Body of pancreas (tissue), 4 donors: ENCODE measurements at regions not wholly inside any gene's neighbourhood (a gene's known extent, or its start where the extent isn't known, plus 50 kb on each side); places are given as distances from the start of the nearest gene placed in this dataset.
"Not testable (repeated sequence)": the region's sequence is repeated elsewhere in the genome, so short reads cannot be mapped to it uniquely, and the experiment has no call there.

Source experiments
- ATAC-seq: fragments of 150-250 bp; one replicate; pipeline ENCODE4 v1.9.1; 2016
- DNase-seq, 4 donors: peaks; one replicate each; pipeline ENCODE4 v3.0.0-alpha.2; 2019
- H3K27ac ChIP-seq, 4 donors: fragments of 200-600 bp; sonication (generic); 1 replicate in 3 of 4; 2 replicates in 1 of 4; pipeline versions ENCODE4 v1.5.1 to v1.6.1; 2016 to 2019; ENCODE audit warnings: mild to moderate bottlenecking in 1 of 4, mixed read lengths in 1 of 4, moderate library complexity in 1 of 4
- H3K27me3 ChIP-seq, 2 donors: fragments of 200-600 bp; sonication (generic); one replicate each; pipeline ENCODE4 v1.6.0; 2016; ENCODE audit warnings: mild to moderate bottlenecking in 1 of 2
- H3K36me3 ChIP-seq, 2 donors: fragments of 200-600 bp; sonication (generic); replicated peaks in 1 of 2; 2 replicates each; pipeline ENCODE4 v1.5.1; 2016; ENCODE audit warnings: low read depth in 2 of 2; ENCODE audit not compliant: insufficient read depth in 1 of 2
- H3K4me1 ChIP-seq: fragments of 200-600 bp; sonication (generic); one replicate; pipeline ENCODE4 v1.6.0; 2016
- H3K4me3 ChIP-seq, 2 donors: fragments of 200-600 bp; sonication (generic); 1 replicate in 1 of 2; 2 replicates in 1 of 2; pipeline ENCODE4 v1.5.1; 2016 to 2019
- H3K9me3 ChIP-seq, 3 donors: fragments of 200-600 bp; sonication (generic); 1 replicate in 2 of 3; 2 replicates in 1 of 3; pipeline ENCODE4 v1.5.1; 2016
- POLR2A ChIP-seq, 3 donors: fragments of 450-650 bp; IDR thresholded peaks; one replicate each; pipeline ENCODE4 v1.6.1; 2016; ENCODE audit warnings: antibody characterized with exemption in 3 of 3, mild to moderate bottlenecking in 2 of 3
- WGBS, 2 donors: methylation state at CpG; one replicate each; pipeline ENCODE4 v1.1.5; 2017; 5-methylcytosine and 5-hydroxymethylcytosine counted together
- intact Hi-C: fragments of 100-400 bp; cut with DNase I; formaldehyde crosslinking; loops from one replicate; pipeline ENCODE4 v1.15.1; 2023
- TF ChIP-seq, protein P1 (sequence below), 7 experiments: fragments of 450-650 bp in 4 of 7; fragments of 200-600 bp in 3 of 7; sonication (generic) in 3 of 7; IDR thresholded peaks; one replicate each; pipeline ENCODE4 v1.5.1; 2016 to 2019; ENCODE audit warnings: antibody characterized with exemption in 7 of 7

DNA sequence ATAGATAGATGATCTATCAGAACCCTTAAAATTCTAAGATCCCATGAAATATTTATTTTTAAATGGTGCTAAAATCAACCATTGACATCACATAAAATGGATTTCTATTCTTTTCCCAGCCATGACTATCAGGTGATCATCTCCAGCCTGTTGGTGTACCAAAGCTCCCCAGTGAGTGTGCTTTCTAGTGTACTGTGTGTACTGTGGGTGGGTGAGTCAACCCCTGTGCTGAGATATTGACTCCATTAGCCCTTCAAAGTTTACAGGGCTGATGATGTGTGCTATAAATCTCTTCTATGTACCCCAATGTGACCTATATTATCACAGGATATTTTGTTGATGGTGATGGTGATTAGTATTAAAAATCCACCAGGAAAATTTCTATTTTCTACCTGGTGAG is 344.6 kb downstream of the MMUT start:
- ATAC-seq (no peak), DNase-seq (no peak)
- H3K36me3 ChIP-seq = no peaks in the 10 kb centered on the region

GRCh38 chr6:49110916-49111315 is 352.1 kb downstream of the MMUT start:
- H3K4me1 ChIP-seq = no peaks in the 10 kb centered on the region
- H3K36me3 ChIP-seq = no peaks in the 10 kb centered on the region
- H3K4me3 ChIP-seq = no peak overlapping the region
- 81 to 91% methylated on average over 2 of the region's 2 CpGs for WGBS, 2 donors
- no peaks in the 10 kb centered on the region for H3K9me3 ChIP-seq
- no peak overlapping the region for H3K27ac ChIP-seq
- ATAC-seq (no peak), DNase-seq (no peak)
- H3K27me3 ChIP-seq = no peaks in the 10 kb centered on the region
- TF ChIP-seq, protein P1, sequence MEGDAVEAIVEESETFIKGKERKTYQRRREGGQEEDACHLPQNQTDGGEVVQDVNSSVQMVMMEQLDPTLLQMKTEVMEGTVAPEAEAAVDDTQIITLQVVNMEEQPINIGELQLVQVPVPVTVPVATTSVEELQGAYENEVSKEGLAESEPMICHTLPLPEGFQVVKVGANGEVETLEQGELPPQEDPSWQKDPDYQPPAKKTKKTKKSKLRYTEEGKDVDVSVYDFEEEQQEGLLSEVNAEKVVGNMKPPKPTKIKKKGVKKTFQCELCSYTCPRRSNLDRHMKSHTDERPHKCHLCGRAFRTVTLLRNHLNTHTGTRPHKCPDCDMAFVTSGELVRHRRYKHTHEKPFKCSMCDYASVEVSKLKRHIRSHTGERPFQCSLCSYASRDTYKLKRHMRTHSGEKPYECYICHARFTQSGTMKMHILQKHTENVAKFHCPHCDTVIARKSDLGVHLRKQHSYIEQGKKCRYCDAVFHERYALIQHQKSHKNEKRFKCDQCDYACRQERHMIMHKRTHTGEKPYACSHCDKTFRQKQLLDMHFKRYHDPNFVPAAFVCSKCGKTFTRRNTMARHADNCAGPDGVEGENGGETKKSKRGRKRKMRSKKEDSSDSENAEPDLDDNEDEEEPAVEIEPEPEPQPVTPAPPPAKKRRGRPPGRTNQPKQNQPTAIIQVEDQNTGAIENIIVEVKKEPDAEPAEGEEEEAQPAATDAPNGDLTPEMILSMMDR (IDR thresholded peaks at IDR 0.05) = no peak
- TF ChIP-seq POLR2A (IDR thresholded peaks at IDR 0.05) = no peak
- intact Hi-C loops = no loop called here

More for the DNA sequence above, 344.6 kb downstream of the MMUT start:
- TF ChIP-seq, protein P1 (IDR thresholded peaks at IDR 0.05) = no peak
- TF ChIP-seq POLR2A (IDR thresholded peaks at IDR 0.05) = no peak
- intact Hi-C loops = no loop called here
- H3K9me3 ChIP-seq = no peaks in the 10 kb centered on the region
- H3K27ac ChIP-seq = no peak overlapping the region
- no peaks in the 10 kb centered on the region for H3K27me3 ChIP-seq
- no peaks in the 10 kb centered on the region for H3K4me1 ChIP-seq
- no peak overlapping the region for H3K4me3 ChIP-seq

- H3K27ac ChIP-seq, DNase-seq, H3K4me3 ChIP-seq, ATAC-seq, H3K4me1 ChIP-seq, H3K9me3 ChIP-seq, H3K36me3 ChIP-seq, intact Hi-C loops, H3K27me3 ChIP-seq: not testable (repeated sequence)
- 70 to 86% methylated on average over 9 to 10 of the region's 11 CpGs for WGBS, 2 donors
These were observed 365.4 kb downstream of the MMUT start for GRCh38 chr6:49097664-49098063.

- H3K4me1 ChIP-seq = no peaks in the 10 kb centered on the region
- H3K4me3 ChIP-seq = no peak overlapping the region
- no peak for TF ChIP-seq POLR2A (IDR thresholded peaks at IDR 0.05)
- TF ChIP-seq, protein P1 (IDR thresholded peaks at IDR 0.05) = no peak
- DNase-seq (no peak), ATAC-seq (no peak)
- no peaks in the 10 kb centered on the region for H3K9me3 ChIP-seq
- H3K36me3 ChIP-seq = no peaks in the 10 kb centered on the region
- intact Hi-C loops = no loop called here
- WGBS, 2 donors = 61 to 68% methylated on average over 2 of the region's 2 CpGs
- H3K27ac ChIP-seq = no peak overlapping the region
- no peaks in the 10 kb centered on the region for H3K27me3 ChIP-seq
These were observed 365.9 kb downstream of the MMUT start for GRCh38 chr6:49097116-49097515.

DNA sequence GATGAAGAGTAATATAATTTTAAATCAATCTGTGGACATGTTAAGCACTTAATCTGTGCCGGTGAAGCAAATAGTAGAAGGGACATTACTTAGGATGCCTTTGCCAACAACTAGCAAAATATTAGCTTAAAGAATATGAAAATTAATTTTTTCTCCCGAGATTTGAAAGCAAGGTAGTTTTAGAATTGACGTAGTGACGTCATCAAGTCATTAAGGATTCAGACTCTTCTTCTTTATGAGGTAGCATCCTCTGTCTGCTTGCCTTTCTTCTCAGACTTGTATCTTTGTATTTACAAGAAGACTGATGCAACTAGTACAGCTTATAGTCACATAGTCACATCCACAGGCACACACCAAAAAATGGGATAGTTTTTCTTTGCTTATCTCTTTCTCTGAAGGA is 374.4 kb downstream of the MMUT start:
- WGBS, 2 donors = 61 to 68% methylated on average over 4 of the region's 4 CpGs
- DNase-seq (no peak), ATAC-seq (no peak)
- intact Hi-C loops = no loop called here
- no peak for TF ChIP-seq POLR2A (IDR thresholded peaks at IDR 0.05)
- TF ChIP-seq, protein P1 (IDR thresholded peaks at IDR 0.05) = no peak
- H3K4me3 ChIP-seq = no peak overlapping the region
- H3K9me3 ChIP-seq = no peaks in the 10 kb centered on the region
- H3K4me1 ChIP-seq = no peaks in the 10 kb centered on the region
- no peaks in the 10 kb centered on the region for H3K36me3 ChIP-seq
- no peaks in the 10 kb centered on the region for H3K27me3 ChIP-seq
- H3K27ac ChIP-seq = no peak overlapping the region
